Large intestine (tissue), 3 donors: ENCODE measurements at regions not wholly inside any gene's neighbourhood (a gene's known extent, or its start where the extent isn't known, plus 50 kb on each side); places are given as distances from the start of the nearest gene placed in this dataset.

Source experiments
- DNase-seq, 2 donors: peaks; one replicate each; pipeline versions ENCODE4 v3.0.0 to v3.0.0-alpha.2; 2013
- H3K27ac ChIP-seq: one replicate; pipeline ENCODE4 v1.5.1; 2013; ENCODE audit warnings: low read length
- H3K27me3 ChIP-seq: 2 replicates; pipeline ENCODE4 v1.6.1; 2013; ENCODE audit warnings: low read length; ENCODE audit not compliant: control insufficient read depth, insufficient read depth
- H3K36me3 ChIP-seq: 2 replicates; pipeline ENCODE4 v1.6.1; 2013; ENCODE audit warnings: low read length; ENCODE audit not compliant: control insufficient read depth, insufficient read depth
- H3K4me1 ChIP-seq: one replicate; pipeline ENCODE4 v1.6.1; 2013; ENCODE audit warnings: low read length; ENCODE audit not compliant: control insufficient read depth, insufficient read depth
- H3K4me3 ChIP-seq: one replicate; pipeline ENCODE4 v1.5.1; 2013; ENCODE audit warnings: low read length
- H3K9me3 ChIP-seq: one replicate; pipeline ENCODE4 v1.6.1; 2013; ENCODE audit warnings: mild to moderate bottlenecking, low read depth, low read length, moderate library complexity; ENCODE audit not compliant: control insufficient read depth
- WGBS: methylation state at CpG from one replicate; pipeline ENCODE4 v1.1.5; 2013; ENCODE audit warnings: low lambda C conversion rate; ENCODE audit not compliant: insufficient coverage; 5-methylcytosine and 5-hydroxymethylcytosine counted together

- Histone ChIP-seq H3K9me3 (no peaks in the 10 kb centered on the region), H3K27ac (no peak overlapping the region), H3K4me1 (no peaks in the 10 kb centered on the region), H3K27me3 (peaks cover 2% of the 10 kb centered on the region), H3K4me3 (no peak overlapping the region), H3K36me3 (no peaks in the 10 kb centered on the region)
- DNase-seq, result no peak
- no CpG with 5 or more reads among the region's 1 CpG for WGBS
Measured at GRCh38 chr15:38614621-38615020, 50.0 kb upstream of the RASGRP1 start.

GRCh38 chr15:38617831-38618230 is 53.2 kb upstream of the RASGRP1 start:
- no CpG with 5 or more reads among the region's 2 CpGs for WGBS
- Histone ChIP-seq H3K27ac (no peak overlapping the region), H3K27me3 (no peaks in the 10 kb centered on the region), H3K4me1 (peaks cover 6% of the 10 kb centered on the region), H3K9me3 (no peaks in the 10 kb centered on the region), H3K36me3 (no peaks in the 10 kb centered on the region), H3K4me3 (no peak overlapping the region)
- DNase-seq, result peak in 1 of 2 donors; percentile 28

- no CpG with 5 or more reads among the region's 4 CpGs for WGBS
- no peaks in the 10 kb centered on the region for H3K9me3 ChIP-seq
- no peak overlapping the region for H3K27ac ChIP-seq
- no peak overlapping the region for H3K4me3 ChIP-seq
- no peaks in the 10 kb centered on the region for H3K27me3 ChIP-seq
- H3K4me1 ChIP-seq, result peaks cover 7% of the 10 kb centered on the region
- no peaks in the 10 kb centered on the region for H3K36me3 ChIP-seq
- DNase-seq, result no peak
Measured at GRCh38 chr15:38618242-38618955, 53.8 kb upstream of the RASGRP1 start.

- no CpG with 5 or more reads among the region's 2 CpGs for WGBS
- Histone ChIP-seq H3K9me3 (no peaks in the 10 kb centered on the region), H3K4me3 (no peak overlapping the region), H3K27ac (no peak overlapping the region), H3K36me3 (no peaks in the 10 kb centered on the region), H3K27me3 (no peaks in the 10 kb centered on the region), H3K4me1 (peaks cover 19% of the 10 kb centered on the region)
- DNase-seq, result no peak
Measured at GRCh38 chr15:38620098-38620497, 55.5 kb upstream of the RASGRP1 start.

GRCh38 chr15:38620851-38621594 is 56.4 kb upstream of the RASGRP1 start:
- Histone ChIP-seq H3K4me3 (no peak overlapping the region), H3K4me1 (peaks cover 21% of the 10 kb centered on the region), H3K9me3 (no peaks in the 10 kb centered on the region), H3K36me3 (no peaks in the 10 kb centered on the region), H3K27me3 (no peaks in the 10 kb centered on the region), H3K27ac (no peak overlapping the region)
- WGBS, result 14% methylated on average over 1 of the region's 3 CpGs
- DNase-seq, result peak in 1 of 2 donors; percentile 54

- DNase-seq, result peak; percentile 61 to 76
- WGBS, result no CpG with 5 or more reads among the region's 7 CpGs
- no peaks in the 10 kb centered on the region for H3K9me3 ChIP-seq
- H3K27me3 ChIP-seq, result no peaks in the 10 kb centered on the region
- H3K36me3 ChIP-seq, result no peaks in the 10 kb centered on the region
- no peak overlapping the region for H3K4me3 ChIP-seq
- no peak overlapping the region for H3K27ac ChIP-seq
- H3K4me1 ChIP-seq, result peaks cover 29% of the 10 kb centered on the region
Measured at GRCh38 chr15:38622304-38622703, 57.7 kb upstream of the RASGRP1 start.

GRCh38 chr15:38622908-38623307 is 58.3 kb upstream of the RASGRP1 start:
- Histone ChIP-seq H3K4me3 (no peak overlapping the region), H3K9me3 (no peaks in the 10 kb centered on the region), H3K27me3 (no peaks in the 10 kb centered on the region), H3K4me1 (peaks cover 29% of the 10 kb centered on the region), H3K27ac (no peak overlapping the region), H3K36me3 (no peaks in the 10 kb centered on the region)
- no peak for DNase-seq
- 100% methylated on average over 1 of the region's 5 CpGs for WGBS

GRCh38 chr15:38623744-38624143 is 59.1 kb upstream of the RASGRP1 start:
- no peak for DNase-seq

GRCh38 chr15:38624244-38625205 is 59.9 kb upstream of the RASGRP1 start:
- H3K27me3 ChIP-seq, result no peaks in the 10 kb centered on the region
- H3K4me1 ChIP-seq, result peaks cover 29% of the 10 kb centered on the region
- no peak overlapping the region for H3K4me3 ChIP-seq
- WGBS, result 23% methylated on average over 3 of the region's 8 CpGs
- no peak overlapping the region for H3K27ac ChIP-seq
- H3K36me3 ChIP-seq, result no peaks in the 10 kb centered on the region
- no peaks in the 10 kb centered on the region for H3K9me3 ChIP-seq
- DNase-seq, result peak; percentile 22 to 64

More at GRCh38 chr15:38623744-38624143, 59.1 kb upstream of the RASGRP1 start:
- H3K27me3 ChIP-seq, result no peaks in the 10 kb centered on the region
- H3K9me3 ChIP-seq, result no peaks in the 10 kb centered on the region
- no peaks in the 10 kb centered on the region for H3K36me3 ChIP-seq
- peaks cover 29% of the 10 kb centered on the region for H3K4me1 ChIP-seq
- no CpG with 5 or more reads among the region's 5 CpGs for WGBS
- no peak overlapping the region for H3K4me3 ChIP-seq
- H3K27ac ChIP-seq, result no peak overlapping the region

- DNase-seq, result no peak
- Histone ChIP-seq H3K4me3 (no peak overlapping the region), H3K4me1 (peaks cover 28% of the 10 kb centered on the region), H3K27ac (no peak overlapping the region), H3K36me3 (no peaks in the 10 kb centered on the region), H3K9me3 (no peaks in the 10 kb centered on the region), H3K27me3 (no peaks in the 10 kb centered on the region)
- WGBS, result 83% methylated on average over 1 of the region's 2 CpGs
Measured at GRCh38 chr15:38625886-38626285, 61.3 kb upstream of the RASGRP1 start.
